RWPE2 (cell line): ENCODE measurements at regions not wholly inside any gene's neighbourhood (a gene's known extent, or its start where the extent isn't known, plus 50 kb on each side); places are given as distances from the start of the nearest gene placed in this dataset.
"Not testable (repeated sequence)": the region's sequence is repeated elsewhere in the genome, so short reads cannot be mapped to it uniquely, and the experiment has no call there.

Experiments
- ATAC-seq: fragments of 200-7000 bp; cut with Tn5 transposase; 3 replicates; pipeline ENCODE4 v1.9.1; 2021; ENCODE audit warnings: low read depth
- DNase-seq: peaks from one replicate; pipeline ENCODE4 v3.0.0-alpha.2; 2020; ENCODE audit warnings: low spot score
- H3K27ac ChIP-seq: fragments of 450-650 bp; 2 replicates; pipeline ENCODE4 v1.5.1; 2017; ENCODE audit warnings: mild to moderate bottlenecking; ENCODE audit not compliant: poor library complexity, severe bottlenecking
- H3K27me3 ChIP-seq: fragments of 250-450 bp; sonication (Bioruptor Pico); 2 replicates; pipeline ENCODE4 v1.5.1; 2021; ENCODE audit warnings: mild to moderate bottlenecking, moderate library complexity; ENCODE audit not compliant: insufficient read depth, poor library complexity, severe bottlenecking
- H3K36me3 ChIP-seq: fragments of 250-450 bp; sonication (Bioruptor Pico); 2 replicates; pipeline ENCODE4 v1.5.1; 2020; ENCODE audit warnings: low read depth, mild to moderate bottlenecking, moderate library complexity
- H3K4me1 ChIP-seq: fragments of 250-450 bp; sonication (Bioruptor Pico); 2 replicates; pipeline ENCODE4 v1.5.1; 2021; ENCODE audit warnings: mild to moderate bottlenecking, moderate library complexity; ENCODE audit not compliant: insufficient read depth, poor library complexity, severe bottlenecking
- H3K4me3 ChIP-seq: fragments of 250-450 bp; sonication (Bioruptor Pico); 2 replicates; pipeline ENCODE4 v1.5.1; 2021; ENCODE audit warnings: mild to moderate bottlenecking, moderate library complexity; ENCODE audit not compliant: severe bottlenecking
- H3K9me3 ChIP-seq: fragments of 250-450 bp; sonication (Bioruptor Pico); 2 replicates; pipeline ENCODE4 v1.5.1; 2021; ENCODE audit warnings: mild to moderate bottlenecking, moderate library complexity; ENCODE audit not compliant: severe bottlenecking
- CTCF ChIP-seq: fragments of 450-650 bp; IDR thresholded peaks from one replicate; pipeline ENCODE4 v1.5.1; 2017; ENCODE audit warnings: mild to moderate bottlenecking, moderate library complexity; ENCODE audit not compliant: poor library complexity, severe bottlenecking

- TF ChIP-seq CTCF, result no peak
- no peak overlapping the region for H3K27ac ChIP-seq
- no peaks in the 10 kb centered on the region for H3K4me1 ChIP-seq
- ATAC-seq (no peak), DNase-seq (no peak)
- H3K27me3 ChIP-seq, result no peaks in the 10 kb centered on the region
- no peaks in the 10 kb centered on the region for H3K9me3 ChIP-seq
- H3K36me3 ChIP-seq, result no peaks in the 10 kb centered on the region
- H3K4me3 ChIP-seq, result no peak overlapping the region
Observed at GRCh38 chr16:63652091-63652490, 1469.8 kb downstream of the CDH11 start.

DNA sequence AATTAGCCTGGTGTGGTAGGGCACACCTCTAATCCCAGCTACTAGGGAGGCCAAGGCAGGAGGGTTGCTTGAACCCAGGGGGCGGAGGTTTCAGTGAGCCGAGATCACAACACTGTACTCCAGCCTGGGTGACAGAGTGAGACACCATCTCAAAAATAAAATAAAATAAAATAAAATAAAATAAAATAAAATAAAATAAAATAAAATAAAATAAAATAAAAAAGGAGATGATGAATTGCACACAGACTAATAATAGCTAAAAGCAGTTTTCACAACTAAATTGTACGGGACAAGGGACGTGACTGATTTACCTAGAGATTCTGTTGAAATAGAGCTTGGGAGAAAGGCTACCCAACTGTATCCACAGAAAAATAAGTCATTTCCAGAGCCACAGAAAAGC is 1471.3 kb downstream of the CDH11 start:
- TF ChIP-seq CTCF, result no peak
- Histone ChIP-seq H3K36me3 (no peaks in the 10 kb centered on the region), H3K27ac (no peak overlapping the region), H3K27me3 (no peaks in the 10 kb centered on the region), H3K9me3 (no peaks in the 10 kb centered on the region), H3K4me3 (no peak overlapping the region), H3K4me1 (no peaks in the 10 kb centered on the region)
- DNase-seq (no peak), ATAC-seq (no peak)

- not testable (repeated sequence) for H3K36me3 ChIP-seq, ATAC-seq, H3K27ac ChIP-seq, H3K9me3 ChIP-seq, H3K27me3 ChIP-seq, H3K4me3 ChIP-seq, DNase-seq, H3K4me1 ChIP-seq
Observed at GRCh38 chr16:63633706-63634445, 1488.0 kb downstream of the CDH11 start.

GRCh38 chr16:63629272-63629671 is 1492.6 kb downstream of the CDH11 start:
- H3K36me3 ChIP-seq, result no peaks in the 10 kb centered on the region
- DNase-seq (no peak), ATAC-seq (no peak)
- H3K4me3 ChIP-seq, result no peak overlapping the region
- H3K9me3 ChIP-seq, result no peaks in the 10 kb centered on the region
- H3K4me1 ChIP-seq, result no peaks in the 10 kb centered on the region
- TF ChIP-seq CTCF, result no peak
- no peaks in the 10 kb centered on the region for H3K27me3 ChIP-seq
- H3K27ac ChIP-seq, result no peak overlapping the region

DNA sequence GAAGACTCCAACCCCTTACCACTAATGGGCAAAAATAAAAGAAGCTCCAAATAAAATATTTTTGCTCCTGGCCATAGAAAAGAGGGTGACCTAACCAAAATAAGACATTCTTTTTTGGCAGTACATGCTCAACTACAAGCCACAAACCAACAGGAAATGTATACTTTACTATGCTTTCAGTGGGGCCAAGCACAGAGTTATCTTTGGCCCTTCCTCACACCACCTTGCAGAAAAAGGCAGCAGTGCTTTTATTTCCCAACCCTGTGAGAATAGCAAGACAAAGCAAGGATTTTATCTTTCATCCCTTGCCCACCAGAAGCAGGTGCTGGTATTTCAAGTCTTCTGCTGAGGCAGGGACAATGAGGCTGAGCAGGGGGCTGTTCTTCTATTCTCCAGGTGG is 1493.1 kb downstream of the CDH11 start:
- no peaks in the 10 kb centered on the region for H3K36me3 ChIP-seq
- H3K4me3 ChIP-seq, result no peak overlapping the region
- DNase-seq (no peak), ATAC-seq (no peak)
- H3K27me3 ChIP-seq, result no peaks in the 10 kb centered on the region
- H3K27ac ChIP-seq, result no peak overlapping the region
- H3K9me3 ChIP-seq, result no peaks in the 10 kb centered on the region
- TF ChIP-seq CTCF, result no peak
- H3K4me1 ChIP-seq, result no peaks in the 10 kb centered on the region
